ENCODE measurements at regions not wholly inside any gene's neighbourhood (a gene's known extent, or its start where the extent isn't known, plus 50 kb on each side); places are given as distances from the start of the nearest gene placed in this dataset.

DNA sequence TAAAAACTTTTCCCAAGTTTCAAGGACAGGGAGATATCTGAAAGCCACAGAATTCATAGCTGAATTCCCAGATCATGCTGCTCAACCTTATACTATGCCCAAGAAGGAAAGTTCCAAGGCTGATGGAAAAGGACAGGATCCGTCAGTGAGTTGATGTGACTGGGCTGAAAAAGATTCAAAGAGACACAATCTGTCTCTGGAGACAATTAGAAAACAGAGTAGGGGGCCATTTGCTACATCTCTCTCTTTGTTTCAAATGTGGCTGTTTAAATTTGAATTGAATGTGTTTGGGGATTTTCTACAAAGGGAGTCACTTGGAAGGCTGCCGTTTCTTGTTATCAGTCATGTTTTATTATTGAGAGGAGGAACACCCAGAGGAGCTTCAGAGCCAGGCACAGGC, 292.6 kb downstream of the NUF2 start:
- H2AFZ ChIP-seq (ENCODE audit: low read depth, low read length), result no peak overlapping the region
- H3K4me3 ChIP-seq (ENCODE audit: insufficient read depth, low read depth, low read length), result no peak overlapping the region
- H3K36me3 Mint-ChIP-seq (ENCODE audit: low read depth, unreplicated experiment), result no peaks in the 10 kb centered on the region
- no peaks in the 10 kb centered on the region for H3K27me3 Mint-ChIP-seq (ENCODE audit: low read depth, unreplicated experiment)
- no peaks in the 10 kb centered on the region for H3K4me1 ChIP-seq (ENCODE audit: insufficient read depth, low read length)
- H3K27ac ChIP-seq (ENCODE audit: low read depth, low read length), result no peak overlapping the region
- no peaks in the 10 kb centered on the region for H4K20me1 ChIP-seq (ENCODE audit: insufficient read depth, low read length)
- no peaks in the 10 kb centered on the region for H3K9me3 Mint-ChIP-seq (ENCODE audit: unreplicated experiment)
- no peaks in the 10 kb centered on the region for H3K4me1 Mint-ChIP-seq (ENCODE audit: low read depth, unreplicated experiment)
- H3K27ac Mint-ChIP-seq (ENCODE audit: unreplicated experiment), result no peak overlapping the region
- H3K4me3 Mint-ChIP-seq (ENCODE audit: unreplicated experiment), result no peak overlapping the region
- no peak for TF ChIP-seq EZH2 (IDR thresholded peaks at IDR 0.05; ENCODE audit: insufficient read depth, low read length)
- TF ChIP-seq, protein P1, sequence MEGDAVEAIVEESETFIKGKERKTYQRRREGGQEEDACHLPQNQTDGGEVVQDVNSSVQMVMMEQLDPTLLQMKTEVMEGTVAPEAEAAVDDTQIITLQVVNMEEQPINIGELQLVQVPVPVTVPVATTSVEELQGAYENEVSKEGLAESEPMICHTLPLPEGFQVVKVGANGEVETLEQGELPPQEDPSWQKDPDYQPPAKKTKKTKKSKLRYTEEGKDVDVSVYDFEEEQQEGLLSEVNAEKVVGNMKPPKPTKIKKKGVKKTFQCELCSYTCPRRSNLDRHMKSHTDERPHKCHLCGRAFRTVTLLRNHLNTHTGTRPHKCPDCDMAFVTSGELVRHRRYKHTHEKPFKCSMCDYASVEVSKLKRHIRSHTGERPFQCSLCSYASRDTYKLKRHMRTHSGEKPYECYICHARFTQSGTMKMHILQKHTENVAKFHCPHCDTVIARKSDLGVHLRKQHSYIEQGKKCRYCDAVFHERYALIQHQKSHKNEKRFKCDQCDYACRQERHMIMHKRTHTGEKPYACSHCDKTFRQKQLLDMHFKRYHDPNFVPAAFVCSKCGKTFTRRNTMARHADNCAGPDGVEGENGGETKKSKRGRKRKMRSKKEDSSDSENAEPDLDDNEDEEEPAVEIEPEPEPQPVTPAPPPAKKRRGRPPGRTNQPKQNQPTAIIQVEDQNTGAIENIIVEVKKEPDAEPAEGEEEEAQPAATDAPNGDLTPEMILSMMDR (IDR thresholded peaks at IDR 0.05; ENCODE audit: insufficient read depth, low read depth, low read length), result no peak
- FAIRE-seq (no peak), DNase-seq (ENCODE audit: low read depth) (no peak)
- no peaks in the 10 kb centered on the region for H3K9me3 ChIP-seq (ENCODE audit: insufficient read depth, low read depth, low read length)
- no peak overlapping the region for H3K4me2 ChIP-seq (ENCODE audit: low read length)
- H3K27me3 ChIP-seq (ENCODE audit: insufficient read depth, low read length), result no peaks in the 10 kb centered on the region
- H3K79me2 ChIP-seq (ENCODE audit: insufficient read depth, low read length), result no peaks in the 10 kb centered on the region
- no peaks in the 10 kb centered on the region for H3K36me3 ChIP-seq (ENCODE audit: insufficient read depth, low read length)
- no peak overlapping the region for H3K9ac ChIP-seq (ENCODE audit: low read length)

DNA sequence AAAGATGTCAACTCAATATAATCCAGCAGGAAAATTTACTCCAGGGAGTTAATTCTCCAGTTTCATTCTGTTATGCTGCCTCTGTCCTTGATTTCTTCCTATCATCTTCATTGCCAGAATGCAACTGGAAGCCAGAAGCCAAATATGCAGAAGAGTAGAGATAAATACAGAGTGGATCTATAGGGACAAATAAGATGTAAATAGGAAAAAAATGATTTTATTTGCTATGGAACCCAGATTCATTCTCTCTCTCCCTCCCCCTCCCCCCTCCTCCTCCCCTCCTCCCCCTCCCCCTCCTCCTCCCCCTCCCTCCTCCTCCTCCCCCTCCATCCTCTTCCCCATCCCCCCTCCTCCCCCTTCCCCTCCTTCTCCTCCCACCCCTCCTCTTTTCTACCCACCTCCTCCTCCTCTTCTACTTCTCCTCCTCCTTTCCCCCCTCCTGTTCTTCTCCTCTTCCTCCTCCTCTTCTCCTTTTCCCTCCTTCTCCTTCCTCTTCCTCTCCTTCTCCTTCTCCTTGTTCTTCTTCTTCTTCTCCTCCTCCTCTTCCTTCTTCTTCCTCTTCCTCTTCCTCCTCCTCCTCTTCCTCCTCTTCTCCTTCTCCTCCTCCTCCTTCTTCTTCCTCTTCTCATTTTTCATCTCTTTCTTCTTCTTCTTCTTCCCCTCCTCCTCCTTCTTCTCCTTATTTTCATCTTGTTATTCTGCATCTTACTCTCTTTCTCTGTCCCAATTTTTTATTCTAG, 306.4 kb downstream of the NUF2 start:
- no peaks in the 10 kb centered on the region for H3K36me3 Mint-ChIP-seq (ENCODE audit: low read depth, unreplicated experiment)
- H3K9me3 ChIP-seq (ENCODE audit: insufficient read depth, low read depth, low read length), result peaks cover 3% of the 10 kb centered on the region

More for the DNA sequence above, 306.4 kb downstream of the NUF2 start:
- Histone ChIP-seq H3K36me3 (ENCODE audit: insufficient read depth, low read length) (no peaks in the 10 kb centered on the region), H3K9ac (ENCODE audit: low read length) (no peak overlapping the region), H3K4me1 (ENCODE audit: insufficient read depth, low read length) (no peaks in the 10 kb centered on the region), H4K20me1 (ENCODE audit: insufficient read depth, low read length) (no peaks in the 10 kb centered on the region), H3K4me3 (ENCODE audit: insufficient read depth, low read depth, low read length) (no peak overlapping the region), H3K27ac (ENCODE audit: low read depth, low read length) (no peak overlapping the region), H2AFZ (ENCODE audit: low read depth, low read length) (no peak overlapping the region), H3K4me2 (ENCODE audit: low read length) (no peak overlapping the region), H3K79me2 (ENCODE audit: insufficient read depth, low read length) (no peaks in the 10 kb centered on the region), H3K27me3 (ENCODE audit: insufficient read depth, low read length) (no peaks in the 10 kb centered on the region)
- H3K4me1 Mint-ChIP-seq (ENCODE audit: low read depth, unreplicated experiment), result no peaks in the 10 kb centered on the region
- no peak for TF ChIP-seq EZH2 (IDR thresholded peaks at IDR 0.05; ENCODE audit: insufficient read depth, low read length)
- TF ChIP-seq, protein P1 (IDR thresholded peaks at IDR 0.05; ENCODE audit: insufficient read depth, low read depth, low read length), result no peak
- H3K27me3 Mint-ChIP-seq (ENCODE audit: low read depth, unreplicated experiment), result no peaks in the 10 kb centered on the region
- peaks cover 5% of the 10 kb centered on the region for H3K9me3 Mint-ChIP-seq (ENCODE audit: unreplicated experiment)
- no peak overlapping the region for H3K27ac Mint-ChIP-seq (ENCODE audit: unreplicated experiment)
- no peak for DNase-seq (ENCODE audit: low read depth)
- FAIRE-seq, result no peak
- H3K4me3 Mint-ChIP-seq (ENCODE audit: unreplicated experiment), result no peak overlapping the region

Measured in astrocyte (in vitro differentiated cells and primary cell).